HL-60 (cell line): ENCODE measurements at regions not wholly inside any gene's neighbourhood (a gene's known extent, or its start where the extent isn't known, plus 50 kb on each side); places are given as distances from the start of the nearest gene placed in this dataset.

Source experiments
- TF ChIP-seq, protein P1 (sequence below): IDR thresholded peaks from one replicate; pipeline ENCODE4 v1.5.1; 2011; ENCODE audit warnings: low read length, control low read depth, inconsistent platforms; ENCODE audit not compliant: insufficient read depth
- TF ChIP-seq, protein P2 (sequence below): IDR thresholded peaks from 2 replicates; pipeline ENCODE4 v1.6.1; 2012; ENCODE audit warnings: low read depth; ENCODE audit not compliant: insufficient replicate concordance

DNA sequence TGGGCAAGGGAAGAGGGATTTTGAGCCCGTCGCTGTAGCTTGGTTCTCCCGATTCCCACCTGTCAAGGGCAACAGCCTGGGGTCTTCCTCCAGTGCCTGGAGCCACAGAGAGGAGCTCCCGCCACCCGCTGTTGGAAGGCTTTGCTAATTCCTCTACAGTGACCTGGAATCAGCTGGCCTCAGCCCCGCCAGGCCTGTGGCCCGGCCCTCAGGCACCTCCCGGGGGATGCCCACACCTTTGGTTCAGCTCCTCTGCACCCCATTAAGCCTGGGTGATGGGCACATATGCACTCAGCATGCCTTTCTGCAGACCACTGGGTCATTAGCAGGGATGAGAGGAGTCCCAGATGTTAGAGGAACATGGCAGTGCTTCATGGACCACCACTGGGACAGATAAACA is 121.4 kb upstream of the MKI67 start:
- TF ChIP-seq, protein P1, sequence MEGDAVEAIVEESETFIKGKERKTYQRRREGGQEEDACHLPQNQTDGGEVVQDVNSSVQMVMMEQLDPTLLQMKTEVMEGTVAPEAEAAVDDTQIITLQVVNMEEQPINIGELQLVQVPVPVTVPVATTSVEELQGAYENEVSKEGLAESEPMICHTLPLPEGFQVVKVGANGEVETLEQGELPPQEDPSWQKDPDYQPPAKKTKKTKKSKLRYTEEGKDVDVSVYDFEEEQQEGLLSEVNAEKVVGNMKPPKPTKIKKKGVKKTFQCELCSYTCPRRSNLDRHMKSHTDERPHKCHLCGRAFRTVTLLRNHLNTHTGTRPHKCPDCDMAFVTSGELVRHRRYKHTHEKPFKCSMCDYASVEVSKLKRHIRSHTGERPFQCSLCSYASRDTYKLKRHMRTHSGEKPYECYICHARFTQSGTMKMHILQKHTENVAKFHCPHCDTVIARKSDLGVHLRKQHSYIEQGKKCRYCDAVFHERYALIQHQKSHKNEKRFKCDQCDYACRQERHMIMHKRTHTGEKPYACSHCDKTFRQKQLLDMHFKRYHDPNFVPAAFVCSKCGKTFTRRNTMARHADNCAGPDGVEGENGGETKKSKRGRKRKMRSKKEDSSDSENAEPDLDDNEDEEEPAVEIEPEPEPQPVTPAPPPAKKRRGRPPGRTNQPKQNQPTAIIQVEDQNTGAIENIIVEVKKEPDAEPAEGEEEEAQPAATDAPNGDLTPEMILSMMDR = no peak
- TF ChIP-seq, protein P2, sequence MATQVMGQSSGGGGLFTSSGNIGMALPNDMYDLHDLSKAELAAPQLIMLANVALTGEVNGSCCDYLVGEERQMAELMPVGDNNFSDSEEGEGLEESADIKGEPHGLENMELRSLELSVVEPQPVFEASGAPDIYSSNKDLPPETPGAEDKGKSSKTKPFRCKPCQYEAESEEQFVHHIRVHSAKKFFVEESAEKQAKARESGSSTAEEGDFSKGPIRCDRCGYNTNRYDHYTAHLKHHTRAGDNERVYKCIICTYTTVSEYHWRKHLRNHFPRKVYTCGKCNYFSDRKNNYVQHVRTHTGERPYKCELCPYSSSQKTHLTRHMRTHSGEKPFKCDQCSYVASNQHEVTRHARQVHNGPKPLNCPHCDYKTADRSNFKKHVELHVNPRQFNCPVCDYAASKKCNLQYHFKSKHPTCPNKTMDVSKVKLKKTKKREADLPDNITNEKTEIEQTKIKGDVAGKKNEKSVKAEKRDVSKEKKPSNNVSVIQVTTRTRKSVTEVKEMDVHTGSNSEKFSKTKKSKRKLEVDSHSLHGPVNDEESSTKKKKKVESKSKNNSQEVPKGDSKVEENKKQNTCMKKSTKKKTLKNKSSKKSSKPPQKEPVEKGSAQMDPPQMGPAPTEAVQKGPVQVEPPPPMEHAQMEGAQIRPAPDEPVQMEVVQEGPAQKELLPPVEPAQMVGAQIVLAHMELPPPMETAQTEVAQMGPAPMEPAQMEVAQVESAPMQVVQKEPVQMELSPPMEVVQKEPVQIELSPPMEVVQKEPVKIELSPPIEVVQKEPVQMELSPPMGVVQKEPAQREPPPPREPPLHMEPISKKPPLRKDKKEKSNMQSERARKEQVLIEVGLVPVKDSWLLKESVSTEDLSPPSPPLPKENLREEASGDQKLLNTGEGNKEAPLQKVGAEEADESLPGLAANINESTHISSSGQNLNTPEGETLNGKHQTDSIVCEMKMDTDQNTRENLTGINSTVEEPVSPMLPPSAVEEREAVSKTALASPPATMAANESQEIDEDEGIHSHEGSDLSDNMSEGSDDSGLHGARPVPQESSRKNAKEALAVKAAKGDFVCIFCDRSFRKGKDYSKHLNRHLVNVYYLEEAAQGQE = no peak
